Activated naive CD8-positive, alpha-beta T cell (primary cell): ENCODE measurements at regions not wholly inside any gene's neighbourhood (a gene's known extent, or its start where the extent isn't known, plus 50 kb on each side); places are given as distances from the start of the nearest gene placed in this dataset.
"Not testable (repeated sequence)": the region's sequence is repeated elsewhere in the genome, so short reads cannot be mapped to it uniquely, and the experiment has no call there.

Experiments
- H3K27ac Mint-ChIP-seq: one replicate; pipeline ENCODE4 v1.8.0; 2021; ENCODE audit warnings: mixed read lengths
- H3K27me3 Mint-ChIP-seq: one replicate; pipeline ENCODE4 v1.8.0; 2021; ENCODE audit warnings: mixed read lengths
- H3K36me3 Mint-ChIP-seq: one replicate; pipeline ENCODE4 v1.8.0; 2021; ENCODE audit warnings: mixed read lengths
- H3K4me1 Mint-ChIP-seq: one replicate; pipeline ENCODE4 v1.8.0; 2021; ENCODE audit warnings: low read depth, mixed read lengths
- H3K4me3 Mint-ChIP-seq: one replicate; pipeline ENCODE4 v1.8.0; 2021; ENCODE audit warnings: mild to moderate bottlenecking, mixed read lengths
- H3K9me3 Mint-ChIP-seq: one replicate; pipeline ENCODE4 v1.8.0; 2021; ENCODE audit warnings: low read depth, mixed read lengths

DNA sequence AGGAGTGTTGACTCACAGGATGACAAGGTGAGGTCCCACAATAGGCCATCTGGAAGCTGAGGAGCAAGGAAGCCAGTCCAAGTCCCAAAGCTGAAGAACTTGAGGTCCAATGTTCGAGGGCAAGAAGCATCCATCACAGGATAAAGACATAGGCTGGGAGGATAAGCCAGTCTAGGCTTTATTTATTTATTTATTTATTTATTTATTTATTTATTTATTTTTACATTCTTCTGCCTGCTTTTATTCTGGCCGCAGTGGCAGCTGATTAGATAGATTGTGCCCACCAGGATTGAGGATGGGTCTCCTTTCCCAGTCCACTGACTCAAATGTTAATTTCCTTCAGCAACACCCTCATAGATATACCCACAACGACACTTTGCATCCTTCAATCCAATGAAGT lies 472.2 kb upstream of the DPPA4 start:
- Mint-ChIP-seq H3K9me3 (peaks cover 10% of the 10 kb centered on the region), H3K27ac (no peak overlapping the region), H3K4me1 (peaks cover 47% of the 10 kb centered on the region)

DNA sequence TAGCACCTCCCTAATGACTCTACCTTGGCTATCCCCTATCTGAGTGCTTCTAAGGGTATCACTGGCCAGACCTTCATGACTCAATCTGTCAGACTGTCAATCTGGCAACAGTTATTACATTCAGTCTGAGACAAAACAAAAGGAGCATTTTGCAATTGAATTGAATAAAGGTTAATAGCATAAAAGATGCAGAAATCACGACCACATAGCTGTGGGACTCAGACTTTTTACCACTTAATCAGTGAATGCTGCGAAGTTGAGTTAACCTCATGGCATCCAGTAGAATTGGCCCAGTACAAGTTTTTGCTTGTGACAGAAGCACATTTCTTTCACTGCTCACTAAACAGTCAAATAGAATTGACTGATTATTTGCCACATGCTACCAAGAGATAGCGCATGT lies 480.7 kb upstream of the DPPA4 start:
- Mint-ChIP-seq H3K4me1 (no peaks in the 10 kb centered on the region), H3K9me3 (peaks cover 5% of the 10 kb centered on the region), H3K27me3 (no peaks in the 10 kb centered on the region), H3K36me3 (peaks cover 2% of the 10 kb centered on the region), H3K27ac (no peak overlapping the region), H3K4me3 (no peak overlapping the region)

More for the DNA sequence above, 472.2 kb upstream of the DPPA4 start:
- Mint-ChIP-seq H3K4me3 (no peak overlapping the region), H3K27me3 (no peaks in the 10 kb centered on the region), H3K36me3 (peaks cover 15% of the 10 kb centered on the region)

DNA sequence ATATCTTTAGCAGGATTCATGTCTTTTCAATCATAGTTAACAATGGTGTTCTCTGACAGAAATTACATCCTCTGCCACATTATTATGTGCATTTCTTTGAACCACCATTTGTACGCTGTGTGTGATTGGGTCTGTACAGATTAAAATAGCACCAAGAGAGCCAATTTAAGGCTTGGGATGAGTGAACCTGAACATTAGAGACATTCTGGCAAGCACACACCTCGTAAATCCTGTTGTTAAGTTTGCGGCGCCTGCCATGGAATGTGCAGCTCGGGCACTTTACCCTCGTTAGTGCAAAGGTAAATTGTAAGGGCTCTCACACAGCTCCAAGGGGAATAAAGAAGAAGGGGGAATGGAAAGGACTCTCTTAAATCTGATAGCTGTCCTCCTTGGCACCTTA lies 482.4 kb upstream of the DPPA4 start:
- Mint-ChIP-seq H3K27me3 (no peaks in the 10 kb centered on the region), H3K4me3 (no peak overlapping the region), H3K36me3 (no peaks in the 10 kb centered on the region), H3K4me1 (no peaks in the 10 kb centered on the region), H3K9me3 (peaks cover 2% of the 10 kb centered on the region), H3K27ac (no peak overlapping the region)

DNA sequence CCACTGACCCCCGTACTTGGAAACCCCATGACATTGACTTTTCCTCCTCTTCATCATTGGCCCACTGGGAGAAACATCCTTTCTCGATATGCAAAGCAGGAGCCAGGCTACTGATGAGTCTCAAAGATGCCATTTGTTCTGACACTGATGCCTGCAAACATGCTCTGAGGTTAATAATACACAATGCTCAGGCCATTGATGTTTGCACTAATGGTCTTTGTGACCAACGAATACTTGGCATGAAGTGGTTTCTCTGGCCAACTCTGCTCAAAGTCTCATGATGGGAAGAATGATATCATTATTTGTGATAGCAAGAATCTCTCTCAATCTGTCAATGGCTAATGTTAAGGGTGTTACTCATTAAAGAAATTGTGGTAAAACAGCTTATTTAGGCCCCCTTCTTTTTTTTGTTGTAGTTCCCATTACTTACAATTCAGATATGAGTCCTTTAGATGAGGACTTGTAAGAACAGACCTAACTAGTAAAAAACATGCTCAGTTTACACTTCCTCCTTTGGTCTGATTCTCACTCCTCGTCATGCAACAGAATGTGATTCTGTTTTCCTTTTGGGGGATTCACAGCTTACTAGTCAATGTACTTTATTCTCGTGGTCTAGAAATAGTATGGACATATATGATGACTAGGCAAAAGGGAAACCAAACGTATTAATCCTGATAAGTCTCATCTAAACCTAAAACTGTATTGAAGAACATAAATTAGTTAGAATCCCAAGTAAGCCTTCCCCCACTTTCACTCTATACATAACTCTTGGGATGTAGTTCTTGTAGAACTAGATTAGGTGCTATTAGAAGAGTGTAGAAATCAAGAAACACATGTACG lies 488.8 kb upstream of the DPPA4 start:
- Mint-ChIP-seq H3K36me3 (no peaks in the 10 kb centered on the region), H3K4me1 (peaks cover 5% of the 10 kb centered on the region), H3K9me3 (no peaks in the 10 kb centered on the region), H3K27ac (no peak overlapping the region), H3K27me3 (no peaks in the 10 kb centered on the region), H3K4me3 (no peak overlapping the region)

DNA sequence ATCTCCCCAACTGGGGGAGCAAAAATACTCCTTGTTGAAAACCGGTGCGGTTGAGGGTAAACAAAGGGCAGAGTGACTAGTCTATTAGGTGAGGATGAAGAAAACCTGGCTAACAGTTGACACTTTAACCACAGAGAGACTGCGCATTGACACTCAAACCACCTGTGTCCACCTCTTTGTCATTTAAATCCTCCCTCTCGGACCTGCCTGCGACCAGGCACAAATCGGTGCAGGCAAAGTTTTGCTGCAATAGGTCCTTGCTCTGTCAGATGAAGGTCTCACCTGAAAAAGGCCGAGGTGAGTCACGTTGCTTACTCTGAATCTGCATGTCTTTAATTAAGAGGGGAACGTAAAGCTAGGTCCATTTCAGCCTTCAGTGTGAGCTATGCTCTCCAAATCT lies 494.1 kb upstream of the DPPA4 start:
- Mint-ChIP-seq H3K9me3 (no peaks in the 10 kb centered on the region), H3K36me3 (no peaks in the 10 kb centered on the region), H3K27me3 (no peaks in the 10 kb centered on the region), H3K27ac (no peak overlapping the region), H3K4me1 (peaks cover 5% of the 10 kb centered on the region), H3K4me3 (no peak overlapping the region)

DNA sequence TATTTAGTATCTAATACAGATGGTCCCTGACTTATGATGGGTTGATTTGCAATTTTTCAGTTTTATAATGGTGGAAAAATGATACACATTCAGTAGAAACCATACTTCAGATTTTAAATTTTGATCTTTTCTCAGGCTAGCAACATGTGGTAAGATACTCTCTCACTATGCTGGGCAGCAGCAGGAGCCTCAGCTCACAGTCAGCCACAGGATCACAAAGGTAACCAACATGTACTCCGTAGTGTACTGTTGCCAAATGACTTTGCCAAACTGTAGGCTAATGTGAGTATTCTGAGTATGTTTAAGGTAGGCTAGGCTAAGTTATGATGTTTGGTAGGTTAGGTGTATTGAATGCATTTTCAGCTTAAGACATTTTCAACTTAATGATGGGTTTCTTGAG lies 498.6 kb upstream of the DPPA4 start:
- H3K4me1 Mint-ChIP-seq = no peaks in the 10 kb centered on the region
- no peaks in the 10 kb centered on the region for H3K36me3 Mint-ChIP-seq
- H3K4me3 Mint-ChIP-seq = no peak overlapping the region
- peaks cover 6% of the 10 kb centered on the region for H3K9me3 Mint-ChIP-seq
- no peak overlapping the region for H3K27ac Mint-ChIP-seq
- H3K27me3 Mint-ChIP-seq = no peaks in the 10 kb centered on the region

DNA sequence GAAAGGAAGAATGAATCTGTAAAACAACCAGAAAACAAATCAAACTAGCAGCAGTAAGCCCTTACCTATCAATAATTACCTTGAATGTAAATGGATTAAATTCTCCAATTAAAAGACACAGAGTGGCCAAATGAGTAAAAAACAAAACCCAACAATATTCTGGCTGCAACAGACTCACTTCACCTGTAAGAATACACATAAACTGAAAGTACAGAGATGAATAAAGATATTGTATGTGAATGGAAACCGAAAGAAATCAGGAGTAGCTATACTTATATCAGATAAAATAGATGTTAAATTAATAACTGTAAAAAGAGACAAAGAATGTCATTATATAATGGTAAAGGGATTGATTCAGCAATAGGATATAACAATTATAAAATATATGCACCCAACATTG lies 514.5 kb upstream of the DPPA4 start:
- no peaks in the 10 kb centered on the region for H3K27me3 Mint-ChIP-seq
- H3K9me3 Mint-ChIP-seq = peaks cover 33% of the 10 kb centered on the region
- no peak overlapping the region for H3K27ac Mint-ChIP-seq
- H3K4me1 Mint-ChIP-seq = peaks cover 6% of the 10 kb centered on the region
- H3K4me3 Mint-ChIP-seq = peak overlapping the region; percentile 9
- peaks cover 18% of the 10 kb centered on the region for H3K36me3 Mint-ChIP-seq

DNA sequence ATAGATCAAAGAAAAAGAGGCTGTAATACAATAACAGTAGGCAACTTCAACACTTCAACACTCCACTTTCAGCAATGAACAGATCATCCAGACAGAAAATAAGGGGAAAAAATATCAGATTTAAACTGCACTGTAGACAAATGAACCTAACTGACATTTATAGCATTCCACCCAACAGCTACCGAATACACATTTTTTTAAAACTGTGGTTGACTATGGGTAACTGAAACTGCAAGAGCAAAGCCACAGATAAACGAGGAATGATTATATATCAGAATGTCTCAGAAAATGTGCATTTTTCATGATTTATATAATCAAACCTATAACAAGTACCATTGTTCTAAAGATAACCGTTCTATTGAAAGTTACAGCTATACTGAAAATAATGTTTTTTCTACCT lies 514.9 kb upstream of the DPPA4 start:
- Mint-ChIP-seq H3K27ac (no peak overlapping the region), H3K9me3 (peaks cover 33% of the 10 kb centered on the region), H3K4me1 (peaks cover 6% of the 10 kb centered on the region), H3K27me3 (no peaks in the 10 kb centered on the region), H3K36me3 (peaks cover 17% of the 10 kb centered on the region), H3K4me3 (peak overlapping the region; percentile 9)

DNA sequence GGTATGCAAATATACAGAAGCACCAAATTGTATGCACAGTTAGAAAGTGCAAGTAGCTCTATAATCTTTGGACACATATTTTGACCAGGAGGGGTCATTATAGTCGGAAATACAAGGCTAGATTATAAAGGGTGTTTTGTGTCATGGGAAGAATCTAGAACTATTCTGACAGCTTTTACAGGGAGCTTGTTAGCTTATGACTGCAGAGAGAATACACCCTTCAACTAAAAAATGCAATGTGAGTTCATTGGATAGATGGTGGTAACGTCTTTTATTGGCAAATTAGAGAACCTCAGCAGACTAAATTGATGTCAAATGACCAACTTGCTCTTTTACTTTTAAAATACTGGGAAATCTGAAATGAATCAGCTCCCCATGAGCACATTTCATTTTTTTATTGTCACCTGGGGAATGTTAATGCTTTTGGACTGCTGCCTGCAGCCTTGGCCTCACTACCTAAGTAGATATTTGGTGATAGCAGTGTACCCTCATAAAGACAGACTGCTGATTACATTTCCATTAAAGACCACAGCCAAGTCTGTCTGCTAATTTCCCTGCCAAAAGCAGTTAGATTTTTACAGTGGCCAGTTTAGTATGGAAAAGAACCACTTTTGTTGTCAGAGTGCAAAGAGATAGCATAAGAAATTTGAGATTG lies 515.9 kb upstream of the DPPA4 start:
- no peaks in the 10 kb centered on the region for H3K27me3 Mint-ChIP-seq
- no peak overlapping the region for H3K27ac Mint-ChIP-seq
- peaks cover 33% of the 10 kb centered on the region for H3K9me3 Mint-ChIP-seq
- peaks cover 19% of the 10 kb centered on the region for H3K36me3 Mint-ChIP-seq
- no peak overlapping the region for H3K4me3 Mint-ChIP-seq
- peaks cover 6% of the 10 kb centered on the region for H3K4me1 Mint-ChIP-seq

DNA sequence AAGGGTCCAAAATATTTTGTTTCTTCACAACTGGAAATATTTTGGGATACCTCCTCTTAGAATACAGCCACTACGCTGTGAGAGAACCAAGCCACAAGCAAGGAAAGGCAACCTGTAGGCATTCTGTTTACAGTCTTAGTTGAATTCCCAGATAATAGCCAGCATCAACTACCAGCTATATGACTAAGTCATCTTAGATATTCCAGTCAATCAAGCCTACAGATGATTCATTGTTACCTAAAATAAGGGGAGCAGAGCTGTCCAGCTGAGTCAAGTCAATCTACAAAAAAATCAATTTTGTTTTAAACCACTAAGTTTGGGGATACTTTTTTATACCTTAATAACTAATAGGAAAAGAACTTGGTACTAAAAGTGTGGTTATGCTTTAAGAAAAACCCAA lies 526.4 kb upstream of the DPPA4 start:
- H3K36me3 Mint-ChIP-seq = peaks cover 7% of the 10 kb centered on the region

DNA sequence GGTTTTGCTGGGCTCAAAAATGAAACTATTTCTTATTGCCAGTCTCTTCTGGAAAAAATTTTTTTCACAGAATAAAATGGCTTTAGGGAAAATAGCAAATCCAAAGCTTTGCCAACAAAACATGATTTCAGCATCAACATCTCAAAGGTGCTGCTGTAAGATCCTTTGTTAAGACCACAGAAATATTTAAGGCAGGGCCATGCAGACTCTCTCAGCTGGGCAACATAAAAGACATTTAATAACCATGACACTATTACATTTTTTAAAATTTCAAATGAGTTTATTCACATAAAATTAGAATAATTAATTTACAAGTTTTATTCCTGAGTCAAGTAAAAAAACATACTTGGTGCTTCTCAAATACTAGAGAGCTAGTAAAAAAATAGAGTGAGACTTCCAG lies 527.1 kb upstream of the DPPA4 start:
- H3K4me3 Mint-ChIP-seq = no peak overlapping the region
- no peaks in the 10 kb centered on the region for H3K4me1 Mint-ChIP-seq
- H3K27ac Mint-ChIP-seq = no peak overlapping the region
- H3K27me3 Mint-ChIP-seq = no peaks in the 10 kb centered on the region
- peaks cover 7% of the 10 kb centered on the region for H3K36me3 Mint-ChIP-seq
- no peaks in the 10 kb centered on the region for H3K9me3 Mint-ChIP-seq

More for the DNA sequence above, 526.4 kb upstream of the DPPA4 start:
- Mint-ChIP-seq H3K9me3 (no peaks in the 10 kb centered on the region), H3K27me3 (no peaks in the 10 kb centered on the region), H3K4me3 (no peak overlapping the region), H3K4me1 (no peaks in the 10 kb centered on the region), H3K27ac (no peak overlapping the region)

DNA sequence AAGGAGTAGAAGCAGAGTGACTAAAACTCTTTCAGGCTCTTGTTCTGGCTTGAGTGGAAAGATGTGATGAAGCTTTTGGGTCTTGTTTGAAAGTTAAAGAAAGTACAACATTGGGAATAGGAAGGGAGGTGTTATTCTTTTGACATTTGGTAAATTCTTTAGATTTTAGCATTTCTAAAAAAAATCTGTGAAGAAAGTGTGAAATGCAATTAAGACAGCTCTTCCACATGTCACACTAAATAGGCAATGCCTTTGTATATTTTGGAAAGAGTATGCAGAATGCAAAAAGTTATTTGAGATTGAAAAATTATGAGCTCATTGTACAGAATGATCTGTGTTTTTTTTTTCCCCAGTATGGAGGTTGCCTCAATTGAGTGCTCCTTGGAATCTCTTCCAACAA lies 532.2 kb upstream of the DPPA4 start:
- Mint-ChIP-seq H3K9me3 (no peaks in the 10 kb centered on the region), H3K27me3 (no peaks in the 10 kb centered on the region), H3K4me1 (no peaks in the 10 kb centered on the region), H3K36me3 (no peaks in the 10 kb centered on the region), H3K27ac (no peak overlapping the region), H3K4me3 (no peak overlapping the region)

DNA sequence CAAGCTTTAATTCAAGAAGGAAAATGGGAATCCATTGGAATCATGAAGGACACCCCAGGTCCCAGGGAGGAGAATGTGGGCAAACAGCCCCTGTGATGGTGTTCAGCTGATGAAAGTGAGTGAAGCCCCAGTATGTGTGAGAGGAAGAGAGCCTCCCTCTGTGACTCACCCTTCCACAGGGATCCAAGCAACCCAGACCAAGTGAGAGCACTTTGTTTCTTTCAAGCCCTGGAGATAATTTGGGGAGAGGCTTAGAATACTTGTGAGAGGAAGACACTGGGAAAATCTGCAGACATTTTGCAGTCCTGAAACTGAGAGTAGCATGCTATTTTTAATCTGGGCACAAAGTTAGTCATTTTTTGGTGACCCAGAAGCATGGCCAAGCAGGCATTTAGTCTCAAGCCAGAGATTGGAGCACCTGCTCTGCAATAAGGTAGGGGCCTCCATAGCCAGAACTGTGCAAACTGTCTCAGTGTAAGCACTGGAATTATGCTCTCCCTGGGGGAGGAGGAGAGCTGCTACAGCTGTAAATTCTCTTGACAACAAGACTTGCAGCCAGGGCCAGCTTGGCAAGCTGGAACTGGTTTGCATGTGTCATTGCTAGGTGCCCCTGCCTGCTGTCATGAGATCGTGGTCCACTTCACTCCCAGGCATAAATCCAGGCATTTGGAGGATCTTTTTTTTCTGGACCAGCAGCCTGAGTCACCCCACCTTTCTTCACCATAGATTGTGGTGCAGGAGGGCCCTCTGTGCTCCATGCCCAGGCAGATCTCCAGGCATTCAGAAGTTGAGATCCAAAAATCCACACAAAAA lies 537.8 kb upstream of the DPPA4 start:
- no peaks in the 10 kb centered on the region for H3K9me3 Mint-ChIP-seq
- no peak overlapping the region for H3K4me3 Mint-ChIP-seq
- no peak overlapping the region for H3K27ac Mint-ChIP-seq
- no peaks in the 10 kb centered on the region for H3K4me1 Mint-ChIP-seq
- H3K36me3 Mint-ChIP-seq = peaks cover 2% of the 10 kb centered on the region
- no peaks in the 10 kb centered on the region for H3K27me3 Mint-ChIP-seq

DNA sequence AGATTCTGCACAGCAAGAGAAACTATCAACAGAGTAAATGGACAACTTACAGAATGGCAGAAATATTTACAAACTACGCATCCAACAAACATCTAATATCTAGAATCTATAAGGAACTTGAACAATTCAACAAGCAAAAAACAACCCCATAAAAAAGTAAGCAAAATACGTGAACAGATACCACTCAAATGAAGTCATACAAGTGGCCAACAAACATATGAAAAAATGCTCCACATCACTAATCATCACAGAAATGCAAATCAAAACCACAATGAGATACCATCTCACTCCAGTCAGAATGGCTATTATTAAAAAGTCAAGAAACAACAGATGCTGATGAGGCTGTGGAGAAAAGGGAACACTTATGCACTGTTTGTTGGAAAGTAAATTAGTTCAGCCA lies 540.3 kb upstream of the DPPA4 start:
- not testable (repeated sequence) for H3K9me3 Mint-ChIP-seq, H3K4me1 Mint-ChIP-seq, H3K27ac Mint-ChIP-seq, H3K4me3 Mint-ChIP-seq, H3K27me3 Mint-ChIP-seq, H3K36me3 Mint-ChIP-seq

DNA sequence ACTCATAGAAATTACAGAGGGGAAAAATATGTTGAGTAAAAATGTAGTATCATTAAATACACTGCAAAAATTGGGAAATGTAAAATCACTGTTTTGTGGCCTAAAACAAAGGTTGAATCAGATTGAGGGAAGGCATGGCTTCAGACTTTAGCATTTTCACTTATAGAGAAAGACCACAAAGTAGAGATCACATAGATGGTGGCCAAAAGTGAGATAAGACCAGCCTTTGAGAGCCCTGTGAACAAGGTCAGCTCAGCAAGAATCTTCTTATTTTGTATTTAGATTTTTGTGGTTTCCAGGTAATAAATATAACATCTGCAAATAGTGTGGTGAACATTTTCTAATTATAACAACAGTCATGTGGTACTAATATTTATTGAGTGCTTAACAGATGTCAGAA lies 544.8 kb upstream of the DPPA4 start:
- Mint-ChIP-seq H3K9me3 (no peaks in the 10 kb centered on the region), H3K36me3 (peaks cover 2% of the 10 kb centered on the region), H3K27me3 (no peaks in the 10 kb centered on the region), H3K27ac (no peak overlapping the region), H3K4me3 (no peak overlapping the region), H3K4me1 (no peaks in the 10 kb centered on the region)
